OCI-LY7 (cell line): ENCODE measurements at regions not wholly inside any gene's neighbourhood (a gene's known extent, or its start where the extent isn't known, plus 50 kb on each side); places are given as distances from the start of the nearest gene placed in this dataset.

Experiments
- CTCF ChIP-seq: fragments of 200-600 bp; sonication (generic); conservative IDR thresholded peaks from 2 replicates; pipeline ENCODE4 v1.5.1; 2014; ENCODE audit warnings: mild to moderate bottlenecking, antibody characterized with exemption, low read length, moderate library complexity, mixed read lengths
- EZH2phosphoT487 ChIP-seq: fragments of 200-600 bp; sonication (generic); IDR thresholded peaks from 2 replicates; pipeline ENCODE4 v1.6.1; 2018; ENCODE audit warnings: low read depth, borderline replicate concordance, mild to moderate bottlenecking, mixed run types, antibody characterized with exemption, low read length, moderate library complexity, mixed read lengths

GRCh38 chr6:113208726-113209125, 648.4 kb upstream of the MARCKS start:
- TF ChIP-seq CTCF (no peak), EZH2phosphoT487 (no peak)
